ENCODE measurements at regions not wholly inside any gene's neighbourhood (a gene's known extent, or its start where the extent isn't known, plus 50 kb on each side); places are given as distances from the start of the nearest gene placed in this dataset.

DNA sequence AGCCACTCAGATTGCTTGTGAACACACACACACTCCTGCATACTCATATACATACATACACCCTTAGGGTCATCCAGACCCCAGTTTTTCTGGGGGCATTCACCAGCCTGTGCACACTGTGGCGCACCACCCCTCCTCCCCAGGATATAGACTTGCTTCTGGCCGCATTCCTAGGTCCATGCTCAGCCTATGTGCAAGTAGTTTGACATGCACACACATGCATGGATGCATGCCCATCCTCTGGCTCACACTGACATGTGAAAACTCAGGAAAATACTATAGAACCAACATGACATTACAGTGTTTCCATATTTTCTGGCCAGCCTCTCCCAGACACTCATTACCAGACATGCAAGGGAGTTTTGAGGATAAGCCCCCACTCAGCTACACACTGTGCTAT is 79.3 kb upstream of the POLG start:
- TF ChIP-seq, protein P1, sequence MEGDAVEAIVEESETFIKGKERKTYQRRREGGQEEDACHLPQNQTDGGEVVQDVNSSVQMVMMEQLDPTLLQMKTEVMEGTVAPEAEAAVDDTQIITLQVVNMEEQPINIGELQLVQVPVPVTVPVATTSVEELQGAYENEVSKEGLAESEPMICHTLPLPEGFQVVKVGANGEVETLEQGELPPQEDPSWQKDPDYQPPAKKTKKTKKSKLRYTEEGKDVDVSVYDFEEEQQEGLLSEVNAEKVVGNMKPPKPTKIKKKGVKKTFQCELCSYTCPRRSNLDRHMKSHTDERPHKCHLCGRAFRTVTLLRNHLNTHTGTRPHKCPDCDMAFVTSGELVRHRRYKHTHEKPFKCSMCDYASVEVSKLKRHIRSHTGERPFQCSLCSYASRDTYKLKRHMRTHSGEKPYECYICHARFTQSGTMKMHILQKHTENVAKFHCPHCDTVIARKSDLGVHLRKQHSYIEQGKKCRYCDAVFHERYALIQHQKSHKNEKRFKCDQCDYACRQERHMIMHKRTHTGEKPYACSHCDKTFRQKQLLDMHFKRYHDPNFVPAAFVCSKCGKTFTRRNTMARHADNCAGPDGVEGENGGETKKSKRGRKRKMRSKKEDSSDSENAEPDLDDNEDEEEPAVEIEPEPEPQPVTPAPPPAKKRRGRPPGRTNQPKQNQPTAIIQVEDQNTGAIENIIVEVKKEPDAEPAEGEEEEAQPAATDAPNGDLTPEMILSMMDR (tag by site-specific recombination; IDR thresholded peaks at IDR 0.05) = no peak
- TF ChIP-seq ZNF654 (tag by site-specific recombination; IDR thresholded peaks at IDR 0.05; ENCODE audit: low read depth) = no peak
